ENCODE measurements at regions not wholly inside any gene's neighbourhood (a gene's known extent, or its start where the extent isn't known, plus 50 kb on each side); places are given as distances from the start of the nearest gene placed in this dataset.
"Not testable (repeated sequence)": the region's sequence is repeated elsewhere in the genome, so short reads cannot be mapped to it uniquely, and the experiment has no call there.

DNA sequence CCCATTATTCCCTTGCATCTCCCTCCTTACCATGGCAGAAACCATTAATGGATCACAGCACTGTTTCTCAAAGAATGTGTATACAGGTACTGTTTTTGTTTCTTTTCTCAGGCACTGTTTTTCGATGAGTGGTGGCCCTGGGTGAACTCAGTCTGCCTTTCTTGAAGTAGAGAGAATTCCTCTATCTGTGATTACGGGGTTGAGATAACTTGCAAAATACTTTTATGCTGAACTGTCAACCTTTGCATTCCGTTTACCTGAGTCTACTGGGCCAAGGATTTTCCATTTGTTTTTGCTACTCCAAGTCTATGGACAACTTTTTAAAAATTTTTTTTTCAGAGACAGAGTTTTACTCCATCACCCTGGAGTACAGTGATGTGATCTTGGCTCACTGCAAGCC lies 82.7 kb upstream of the CLINT1 start:
- no peak for DNase-seq (ENCODE audit: low read depth in 1 of 2, low spot score in 1 of 2)
- in situ Hi-C loops (cut with HindIII; ENCODE audit: low pct_unique_long_range_greater_than_20kb, low sequenced_read_pairs) = no loop called here

DNA sequence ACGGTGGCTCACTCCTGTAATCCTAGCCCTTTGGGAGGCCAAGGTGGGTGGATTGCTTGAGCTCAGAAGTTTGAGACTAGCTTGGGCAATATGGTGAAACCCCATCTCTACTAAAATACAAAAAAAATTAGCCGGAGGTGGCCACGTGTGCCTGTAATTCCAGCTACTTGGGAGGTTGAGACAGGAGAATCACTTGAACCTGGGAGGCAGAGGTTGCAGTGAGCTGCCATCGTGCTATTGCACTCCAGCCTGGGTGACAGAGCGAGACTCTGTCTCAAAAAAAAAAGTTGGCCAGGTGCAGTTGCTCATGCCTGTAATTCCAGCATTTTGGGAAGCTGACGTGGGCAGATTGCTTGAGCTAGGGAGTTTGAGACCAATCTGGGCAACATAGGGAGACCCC lies 79.2 kb upstream of the CLINT1 start:
- in situ Hi-C loops (cut with HindIII; ENCODE audit: low pct_unique_long_range_greater_than_20kb, low sequenced_read_pairs); DNase-seq (ENCODE audit: low read depth in 1 of 2, low spot score in 1 of 2): not testable (repeated sequence)

More for the DNA sequence above, 82.7 kb upstream of the CLINT1 start:
- TF ChIP-seq JUND (IDR thresholded peaks at IDR 0.05; ENCODE audit: low read depth) = no peak

DNA sequence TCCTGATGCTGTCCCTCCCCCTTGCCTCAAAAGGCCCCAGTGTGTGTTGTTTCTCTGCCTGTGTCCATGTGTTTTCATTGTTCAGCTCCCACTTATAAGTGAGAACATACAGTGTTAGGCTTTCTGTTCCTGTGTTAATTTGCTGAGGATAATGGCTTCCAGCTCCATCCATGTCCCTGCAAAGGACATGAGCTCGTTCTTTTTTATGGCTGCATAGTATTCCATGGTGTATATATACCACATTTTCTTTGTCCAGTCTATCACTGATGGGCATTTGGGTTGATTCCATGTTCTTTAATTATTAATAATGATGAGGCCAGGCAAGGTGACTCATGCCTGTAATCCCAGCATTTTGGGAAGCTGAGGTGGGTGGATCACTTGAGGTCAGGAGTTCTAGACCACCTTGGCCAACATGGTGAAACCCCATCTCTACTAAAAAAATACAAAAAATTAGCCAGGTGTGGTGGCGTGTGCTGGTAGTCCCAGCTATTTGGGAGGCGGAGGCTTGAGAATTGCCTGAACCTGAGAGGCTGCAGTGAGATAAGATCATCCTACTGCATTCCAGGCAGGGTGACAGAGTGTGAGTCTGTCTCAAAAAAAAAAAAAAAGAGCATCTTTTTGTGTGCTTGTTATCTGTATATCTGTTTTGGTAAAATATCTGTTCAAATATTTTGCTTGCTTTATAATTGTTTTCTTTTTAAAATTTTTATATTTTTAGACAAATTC lies 78.0 kb upstream of the CLINT1 start:
- in situ Hi-C loops (cut with HindIII; ENCODE audit: low pct_unique_long_range_greater_than_20kb, low sequenced_read_pairs) = not testable (repeated sequence)
- peak in 1 of 2 experiments; percentile 31 for DNase-seq (ENCODE audit: low read depth in 1 of 2, low spot score in 1 of 2)

DNA sequence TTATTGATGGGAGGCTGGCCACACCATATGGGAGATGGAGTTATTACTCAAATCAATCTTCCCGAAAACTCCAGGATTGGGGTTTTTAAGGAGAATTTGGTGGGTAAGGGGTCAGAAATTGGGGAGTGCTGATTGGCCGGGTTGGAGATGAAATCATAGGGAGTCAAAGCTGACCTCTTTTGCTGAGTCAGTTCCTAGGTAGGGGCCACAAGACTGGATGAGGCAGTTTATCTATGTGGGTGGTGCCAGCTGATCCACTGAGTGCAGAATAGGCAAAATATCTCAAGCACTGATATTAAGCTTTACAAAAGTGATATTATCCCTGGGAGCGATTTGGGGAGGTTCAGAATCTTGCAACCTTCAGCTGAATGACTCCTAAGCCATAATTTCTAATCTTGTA lies 75.7 kb upstream of the CLINT1 start:
- DNase-seq (ENCODE audit: low read depth in 1 of 2, low spot score in 1 of 2) = no peak
- in situ Hi-C loops (cut with HindIII; ENCODE audit: low pct_unique_long_range_greater_than_20kb, low sequenced_read_pairs) = no loop called here
- TF ChIP-seq JUND (IDR thresholded peaks at IDR 0.05; ENCODE audit: low read depth) = no peak

DNA sequence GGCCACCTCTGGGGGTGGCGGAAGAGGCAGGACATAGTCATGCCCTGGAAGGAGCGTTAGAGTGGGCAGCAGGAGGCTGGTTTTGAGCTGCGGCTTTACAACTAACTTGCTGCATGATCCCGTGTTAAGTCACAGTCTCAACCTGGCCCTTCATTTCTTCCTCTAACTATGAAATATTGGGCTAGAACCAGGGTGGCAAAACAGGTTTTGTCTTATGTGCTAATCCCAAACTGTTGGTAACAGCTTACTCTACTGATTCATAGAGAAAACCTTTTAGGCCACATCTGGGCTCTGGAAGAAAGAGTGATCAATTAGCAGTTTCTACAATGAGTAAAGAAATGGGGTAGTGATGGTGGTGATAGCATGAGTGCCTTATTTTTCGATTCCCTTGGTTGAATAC lies 74.1 kb upstream of the CLINT1 start:
- no peak for DNase-seq (ENCODE audit: low read depth in 1 of 2, low spot score in 1 of 2)
- TF ChIP-seq JUND (IDR thresholded peaks at IDR 0.05; ENCODE audit: low read depth) = no peak
- in situ Hi-C loops (cut with HindIII; ENCODE audit: low pct_unique_long_range_greater_than_20kb, low sequenced_read_pairs) = no loop called here

DNA sequence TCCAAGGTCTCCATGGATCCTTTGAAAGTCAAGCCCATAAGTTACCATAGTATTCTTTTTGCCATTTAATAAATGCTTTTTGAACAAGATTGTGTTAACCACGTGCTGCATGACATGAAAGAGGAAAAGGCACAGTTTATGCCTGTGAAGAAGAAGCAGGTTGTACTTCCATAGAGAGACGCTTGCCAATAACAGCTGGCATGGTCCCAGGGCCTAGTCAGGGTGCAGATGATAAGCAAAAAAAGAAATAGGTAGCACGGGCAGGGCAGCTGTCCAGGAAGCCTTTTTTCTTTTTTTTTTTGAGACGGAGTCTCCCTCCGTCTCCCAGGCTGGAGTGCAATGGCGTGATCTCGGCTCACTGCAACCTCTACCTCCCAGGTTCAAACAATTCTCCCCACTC lies 71.8 kb upstream of the CLINT1 start:
- no peak for DNase-seq (ENCODE audit: low read depth in 1 of 2, low spot score in 1 of 2)
- in situ Hi-C loops (cut with HindIII; ENCODE audit: low pct_unique_long_range_greater_than_20kb, low sequenced_read_pairs) = no loop called here
- TF ChIP-seq JUND (IDR thresholded peaks at IDR 0.05; ENCODE audit: low read depth) = no peak

DNA sequence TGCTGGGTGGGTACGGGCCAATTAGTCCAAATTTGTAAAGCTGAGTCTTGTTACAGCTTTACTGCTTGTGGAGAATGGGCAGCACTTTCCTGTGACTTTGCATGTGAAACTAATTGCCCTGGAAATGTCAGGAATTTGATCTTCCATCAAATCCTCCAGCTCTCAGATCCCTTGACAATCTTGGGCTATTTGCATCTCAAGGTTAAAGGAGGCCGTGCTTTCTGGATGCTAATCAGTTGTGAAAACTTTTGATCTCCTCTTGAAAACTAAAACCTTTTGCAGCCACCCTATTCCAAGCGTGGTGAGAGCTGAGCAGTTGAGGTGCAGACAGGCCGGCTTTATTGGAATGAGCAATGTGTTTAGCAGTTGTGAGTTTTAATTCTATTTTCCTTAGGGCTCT lies 68.0 kb upstream of the CLINT1 start:
- DNase-seq (ENCODE audit: low read depth in 1 of 2, low spot score in 1 of 2) = no peak
- no peak for TF ChIP-seq JUND (IDR thresholded peaks at IDR 0.05; ENCODE audit: low read depth)
- in situ Hi-C loops (cut with HindIII; ENCODE audit: low pct_unique_long_range_greater_than_20kb, low sequenced_read_pairs) = no loop called here

DNA sequence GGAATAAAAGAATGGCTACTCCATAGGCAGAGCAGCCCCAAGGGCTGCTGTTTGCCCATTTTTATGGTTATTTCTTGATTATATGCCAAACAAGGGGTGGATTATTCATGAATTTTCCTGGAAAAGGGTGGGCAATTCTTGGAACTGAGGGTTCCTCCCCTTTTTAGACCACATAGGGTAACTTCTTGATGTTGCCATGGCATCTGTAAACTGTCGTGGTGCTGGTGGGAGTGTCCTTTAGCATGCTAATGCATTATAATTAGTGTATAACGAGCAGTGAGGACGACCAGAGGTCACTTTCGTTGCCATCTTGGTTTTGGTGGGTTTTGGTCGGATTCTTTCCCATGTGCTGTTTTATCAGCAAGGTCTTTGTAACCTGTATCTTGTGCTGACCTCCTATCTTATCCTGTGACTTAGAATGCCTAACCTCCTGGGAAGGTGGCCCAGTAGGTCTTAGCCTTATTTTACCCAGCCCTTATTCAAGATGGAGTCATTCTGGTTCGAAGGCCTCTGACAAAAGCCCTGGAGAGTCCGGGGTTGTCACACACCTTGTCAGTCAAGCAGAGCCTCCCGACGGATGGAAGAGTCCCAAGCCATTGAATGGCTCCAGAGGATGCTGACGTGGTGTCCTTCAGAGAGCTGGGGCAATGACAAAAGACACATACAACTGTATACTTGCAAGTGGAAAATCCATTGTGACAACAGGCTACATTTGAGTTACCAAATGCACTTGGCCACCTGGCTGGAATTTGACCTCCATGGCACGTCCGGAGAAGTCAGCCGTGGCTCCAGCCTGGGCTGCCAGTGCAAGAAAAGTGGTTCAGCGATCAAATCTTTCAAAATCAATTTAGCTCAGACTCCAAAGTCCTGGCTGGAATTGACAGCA lies 67.1 kb upstream of the CLINT1 start:
- no peak for TF ChIP-seq JUND (IDR thresholded peaks at IDR 0.05; ENCODE audit: low read depth)
- DNase-seq (ENCODE audit: low read depth in 1 of 2, low spot score in 1 of 2) = no peak
- in situ Hi-C loops (cut with HindIII; ENCODE audit: low pct_unique_long_range_greater_than_20kb, low sequenced_read_pairs) = no loop called here

DNA sequence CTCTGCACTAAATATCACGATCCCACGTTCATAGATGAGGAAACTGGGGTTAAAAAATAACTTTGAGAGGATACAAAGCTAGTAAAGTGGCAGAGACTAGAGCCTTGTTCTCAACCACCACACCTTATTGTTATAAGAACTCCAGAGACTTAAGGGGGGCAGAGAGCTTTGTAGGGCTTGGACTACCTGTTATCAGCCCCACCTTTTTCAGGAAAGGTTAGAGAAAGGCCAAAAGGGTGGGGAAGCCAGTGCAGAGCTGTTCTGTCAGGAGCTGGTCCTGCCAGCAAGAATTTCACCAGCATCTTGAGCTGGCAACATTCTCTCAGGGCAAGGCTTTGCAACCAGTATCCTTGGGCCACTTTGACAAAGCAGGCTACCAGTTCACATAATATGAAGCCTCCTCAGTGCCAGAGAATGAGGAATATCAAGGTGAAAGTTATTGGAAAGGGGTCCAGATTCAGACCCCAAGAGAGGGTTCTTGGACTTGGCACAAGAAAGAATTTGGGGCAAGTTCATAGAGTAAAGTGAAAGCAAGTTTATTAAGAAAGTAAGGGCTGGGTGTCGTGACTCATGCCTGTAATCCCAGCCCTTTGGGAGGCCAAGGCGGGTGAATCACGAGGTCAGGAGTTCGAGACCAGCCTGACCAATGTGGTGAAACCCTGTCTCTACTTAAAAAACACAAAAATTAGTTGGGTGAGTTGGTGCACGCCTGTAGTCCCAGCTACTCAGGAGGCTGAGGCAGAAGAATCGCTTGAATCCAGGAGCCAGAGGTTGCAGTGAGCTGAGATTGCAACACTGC lies 66.2 kb upstream of the CLINT1 start:
- in situ Hi-C loops (cut with HindIII; ENCODE audit: low pct_unique_long_range_greater_than_20kb, low sequenced_read_pairs) = no loop called here

DNA sequence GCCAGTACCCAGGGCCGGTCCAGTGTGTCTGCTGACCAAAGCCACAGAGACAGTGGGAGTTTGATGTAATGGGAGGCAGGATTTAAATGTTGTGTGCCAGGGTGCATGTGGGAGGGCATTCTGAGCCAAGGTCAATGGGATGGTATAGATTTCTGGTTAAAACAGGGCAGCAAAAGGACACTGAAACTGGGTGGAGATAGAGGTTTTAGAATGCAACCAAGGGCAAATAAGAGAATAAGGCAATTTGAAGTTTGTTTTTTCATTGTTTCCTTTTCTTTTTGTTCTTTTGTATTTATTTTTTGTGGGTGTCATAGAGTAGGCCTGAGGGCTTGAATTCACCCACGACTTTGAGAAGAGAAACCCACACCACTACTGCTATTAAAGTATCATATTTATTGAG lies 65.5 kb upstream of the CLINT1 start:
- TF ChIP-seq JUND (IDR thresholded peaks at IDR 0.05; ENCODE audit: low read depth) = no peak
- in situ Hi-C loops (cut with HindIII; ENCODE audit: low pct_unique_long_range_greater_than_20kb, low sequenced_read_pairs) = no loop called here
- DNase-seq (ENCODE audit: low read depth in 1 of 2, low spot score in 1 of 2) = no peak

More for the DNA sequence above, 66.2 kb upstream of the CLINT1 start:
- DNase-seq (ENCODE audit: low read depth in 1 of 2, low spot score in 1 of 2) = no peak
- no peak for TF ChIP-seq JUND (IDR thresholded peaks at IDR 0.05; ENCODE audit: low read depth)

DNA sequence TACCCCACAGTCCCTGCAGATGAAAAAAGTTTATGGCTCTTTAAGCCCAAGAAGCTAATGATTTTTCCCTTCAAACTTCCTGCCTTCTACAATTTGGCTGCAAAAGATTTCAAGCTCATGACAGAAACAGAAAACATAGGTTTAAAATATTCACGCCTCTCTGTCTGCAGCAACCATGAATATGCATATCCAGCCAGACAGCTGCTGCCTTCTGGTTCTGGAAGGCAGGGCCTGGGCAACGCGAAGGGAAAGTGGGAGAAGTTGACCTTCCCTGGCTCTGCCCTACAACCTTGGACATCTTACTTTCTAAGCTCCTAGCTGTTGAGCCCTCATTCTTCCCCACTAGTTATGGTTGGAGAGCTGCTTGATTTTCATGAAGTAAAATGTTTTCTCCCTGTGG lies 64.8 kb upstream of the CLINT1 start:
- in situ Hi-C loops (cut with HindIII; ENCODE audit: low pct_unique_long_range_greater_than_20kb, low sequenced_read_pairs) = no loop called here
- no peak for TF ChIP-seq JUND (IDR thresholded peaks at IDR 0.05; ENCODE audit: low read depth)
- DNase-seq (ENCODE audit: low read depth in 1 of 2, low spot score in 1 of 2) = no peak

DNA sequence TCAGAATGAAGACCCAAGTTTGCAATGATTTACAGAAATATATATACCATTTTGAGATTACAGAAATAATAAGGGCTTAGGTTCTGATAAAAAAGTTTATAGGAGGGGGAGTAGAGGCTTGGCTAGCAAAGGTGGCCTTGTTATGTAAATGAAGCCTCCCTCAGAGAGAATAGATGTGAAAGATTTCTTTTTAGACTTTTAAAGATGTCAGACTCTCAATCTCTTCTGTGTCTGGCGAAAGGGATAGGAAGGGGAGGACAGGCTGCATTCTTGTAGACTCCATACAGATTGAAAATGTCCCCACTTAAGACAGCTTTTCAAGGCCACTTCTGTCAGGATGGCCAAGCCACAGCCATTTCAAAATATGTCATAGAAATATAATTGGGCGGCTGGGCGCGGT lies 63.1 kb upstream of the CLINT1 start:
- no peak for DNase-seq (ENCODE audit: low read depth in 1 of 2, low spot score in 1 of 2)
- in situ Hi-C loops (cut with HindIII; ENCODE audit: low pct_unique_long_range_greater_than_20kb, low sequenced_read_pairs) = no loop called here
- no peak for TF ChIP-seq JUND (IDR thresholded peaks at IDR 0.05; ENCODE audit: low read depth)

DNA sequence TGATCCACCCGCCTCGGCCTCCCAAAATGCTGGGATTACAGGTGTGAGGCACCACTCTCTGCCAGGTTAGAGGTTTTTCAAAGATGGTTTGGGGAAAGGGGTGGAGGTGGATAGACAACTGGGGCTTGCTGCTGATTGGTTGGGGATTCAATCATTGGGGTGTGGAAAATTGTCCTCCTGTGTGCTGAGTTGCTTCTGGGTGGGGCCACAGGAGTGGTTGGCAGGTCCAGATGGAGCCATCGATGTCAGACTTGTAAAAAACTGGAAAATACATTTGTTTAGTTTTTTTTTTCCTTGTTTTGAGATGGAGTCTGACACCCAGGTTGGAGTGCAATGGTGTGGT lies 61.9 kb upstream of the CLINT1 start:
- no peak for DNase-seq (ENCODE audit: low read depth in 1 of 2, low spot score in 1 of 2)
- in situ Hi-C loops (cut with HindIII; ENCODE audit: low pct_unique_long_range_greater_than_20kb, low sequenced_read_pairs) = no loop called here
- TF ChIP-seq JUND (IDR thresholded peaks at IDR 0.05; ENCODE audit: low read depth) = no peak

Data from T47D (cell line).